SU-DHL-6 (cell line): ENCODE measurements at regions not wholly inside any gene's neighbourhood (a gene's known extent, or its start where the extent isn't known, plus 50 kb on each side); places are given as distances from the start of the nearest gene placed in this dataset.

Experiments used
- H2AFZ ChIP-seq: fragments of 200-600 bp; sonication (generic); 2 replicates; pipeline ENCODE4 v1.6.1; 2014; ENCODE audit warnings: low read depth, mild to moderate bottlenecking, moderate library complexity, mixed read lengths, antibody characterized with exemption, low read length; ENCODE audit not compliant: severe bottlenecking
- H3F3A ChIP-seq: fragments of 200-600 bp; shearing (Covaris generic); 2 replicates; pipeline ENCODE4 v1.6.0; 2016; ENCODE audit warnings: antibody characterized with exemption, mild to moderate bottlenecking; ENCODE audit not compliant: insufficient read depth
- H3K27ac ChIP-seq: fragments of 200-600 bp; sonication (generic); 2 replicates; pipeline ENCODE4 v1.5.1; 2016; ENCODE audit warnings: low read depth, mild to moderate bottlenecking, low read length, moderate library complexity, mixed read lengths
- H3K27me3 ChIP-seq: fragments of 200-600 bp; sonication (generic), shearing (Covaris generic); 2 replicates; pipeline ENCODE4 v1.6.0; 2014; ENCODE audit warnings: mild to moderate bottlenecking, low read length
- H3K36me3 ChIP-seq: fragments of 200-600 bp; sonication (generic); 2 replicates; pipeline ENCODE4 v1.6.1; 2014; ENCODE audit warnings: mild to moderate bottlenecking, low read length, mixed read lengths
- H3K4me2 ChIP-seq: fragments of 300-600, 200-600 bp; shearing (Covaris generic), sonication (generic); 2 replicates; pipeline ENCODE4 v1.6.0; 2014; ENCODE audit warnings: low read length, low read depth, mild to moderate bottlenecking; ENCODE audit not compliant: poor library complexity, severe bottlenecking
- H3K4me3 ChIP-seq: fragments of 200-600 bp; sonication (generic); 2 replicates; pipeline ENCODE4 v1.5.1; 2014; ENCODE audit warnings: antibody characterized with exemption, low read length, mild to moderate bottlenecking, mixed read lengths; ENCODE audit not compliant: insufficient read depth, poor library complexity, severe bottlenecking
- H3K79me2 ChIP-seq: fragments of 200-600 bp; sonication (generic); 2 replicates; pipeline ENCODE4 v1.6.1; 2014; ENCODE audit warnings: mild to moderate bottlenecking, low read length, moderate library complexity; ENCODE audit not compliant: insufficient read depth
- H3K9ac ChIP-seq: fragments of 200-600 bp; sonication (generic); 2 replicates; pipeline ENCODE4 v1.7.0; 2014; ENCODE audit warnings: mild to moderate bottlenecking, low read length
- H3K9me2 ChIP-seq: fragments of 200-600 bp; sonication (generic); replicated peaks from 2 replicates; pipeline ENCODE4 v1.6.1; 2014; ENCODE audit warnings: low read length; ENCODE audit not compliant: insufficient read depth
- H3K9me3 ChIP-seq: fragments of 200-600 bp; sonication (generic); 2 replicates; pipeline ENCODE4 v1.6.1; 2014; ENCODE audit warnings: low read length, mixed read lengths; ENCODE audit not compliant: insufficient read depth
- H4K20me1 ChIP-seq: fragments of 200-600 bp; sonication (generic); 2 replicates; pipeline ENCODE4 v1.6.1; 2014; ENCODE audit warnings: low read depth, mild to moderate bottlenecking, antibody characterized with exemption, low read length, moderate library complexity, mixed read lengths
- EZH2phosphoT487 ChIP-seq: fragments of 200-600 bp; sonication (generic), shearing (Covaris generic); conservative IDR thresholded peaks from 2 replicates; pipeline ENCODE4 v1.6.1; 2018; ENCODE audit warnings: mild to moderate bottlenecking, antibody characterized with exemption, low read length, moderate library complexity, mixed read lengths
- TF ChIP-seq, protein P1 (sequence below): fragments of 200-600 bp; sonication (generic); IDR thresholded peaks from one replicate; pipeline ENCODE4 v1.5.1; 2017; ENCODE audit warnings: antibody characterized with exemption, mild to moderate bottlenecking, low read length, moderate library complexity; ENCODE audit not compliant: insufficient read depth, poor library complexity, severe bottlenecking

- H3K9me3 ChIP-seq = no peaks in the 10 kb centered on the region
- no peak overlapping the region for H3K4me2 ChIP-seq
- H3K9ac ChIP-seq = no peak overlapping the region
- no peaks in the 10 kb centered on the region for H3K79me2 ChIP-seq
- no peaks in the 10 kb centered on the region for H3F3A ChIP-seq
- H3K27ac ChIP-seq = no peak overlapping the region
- H4K20me1 ChIP-seq = no peaks in the 10 kb centered on the region
- H2AFZ ChIP-seq = no peak overlapping the region
- no peaks in the 10 kb centered on the region for H3K9me2 ChIP-seq
- H3K4me3 ChIP-seq = no peak overlapping the region
- no peaks in the 10 kb centered on the region for H3K27me3 ChIP-seq
- TF ChIP-seq EZH2phosphoT487 = no peak
- TF ChIP-seq, protein P1, sequence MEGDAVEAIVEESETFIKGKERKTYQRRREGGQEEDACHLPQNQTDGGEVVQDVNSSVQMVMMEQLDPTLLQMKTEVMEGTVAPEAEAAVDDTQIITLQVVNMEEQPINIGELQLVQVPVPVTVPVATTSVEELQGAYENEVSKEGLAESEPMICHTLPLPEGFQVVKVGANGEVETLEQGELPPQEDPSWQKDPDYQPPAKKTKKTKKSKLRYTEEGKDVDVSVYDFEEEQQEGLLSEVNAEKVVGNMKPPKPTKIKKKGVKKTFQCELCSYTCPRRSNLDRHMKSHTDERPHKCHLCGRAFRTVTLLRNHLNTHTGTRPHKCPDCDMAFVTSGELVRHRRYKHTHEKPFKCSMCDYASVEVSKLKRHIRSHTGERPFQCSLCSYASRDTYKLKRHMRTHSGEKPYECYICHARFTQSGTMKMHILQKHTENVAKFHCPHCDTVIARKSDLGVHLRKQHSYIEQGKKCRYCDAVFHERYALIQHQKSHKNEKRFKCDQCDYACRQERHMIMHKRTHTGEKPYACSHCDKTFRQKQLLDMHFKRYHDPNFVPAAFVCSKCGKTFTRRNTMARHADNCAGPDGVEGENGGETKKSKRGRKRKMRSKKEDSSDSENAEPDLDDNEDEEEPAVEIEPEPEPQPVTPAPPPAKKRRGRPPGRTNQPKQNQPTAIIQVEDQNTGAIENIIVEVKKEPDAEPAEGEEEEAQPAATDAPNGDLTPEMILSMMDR = no peak
- no peaks in the 10 kb centered on the region for H3K36me3 ChIP-seq
These were observed 151.0 kb upstream of the CHST15 start for GRCh38 chr10:124244256-124244877.

GRCh38 chr10:124243702-124244121, 150.3 kb upstream of the CHST15 start:
- Histone ChIP-seq H3K27ac (no peak overlapping the region), H3K9me3 (no peaks in the 10 kb centered on the region), H4K20me1 (no peaks in the 10 kb centered on the region), H3K27me3 (no peaks in the 10 kb centered on the region), H3K79me2 (no peaks in the 10 kb centered on the region), H3K9ac (no peak overlapping the region), H3K4me2 (no peak overlapping the region), H3K4me3 (no peak overlapping the region), H3F3A (no peaks in the 10 kb centered on the region), H2AFZ (no peak overlapping the region), H3K36me3 (no peaks in the 10 kb centered on the region), H3K9me2 (no peaks in the 10 kb centered on the region)
- TF ChIP-seq EZH2phosphoT487 = no peak
- TF ChIP-seq, protein P1 = no peak

DNA sequence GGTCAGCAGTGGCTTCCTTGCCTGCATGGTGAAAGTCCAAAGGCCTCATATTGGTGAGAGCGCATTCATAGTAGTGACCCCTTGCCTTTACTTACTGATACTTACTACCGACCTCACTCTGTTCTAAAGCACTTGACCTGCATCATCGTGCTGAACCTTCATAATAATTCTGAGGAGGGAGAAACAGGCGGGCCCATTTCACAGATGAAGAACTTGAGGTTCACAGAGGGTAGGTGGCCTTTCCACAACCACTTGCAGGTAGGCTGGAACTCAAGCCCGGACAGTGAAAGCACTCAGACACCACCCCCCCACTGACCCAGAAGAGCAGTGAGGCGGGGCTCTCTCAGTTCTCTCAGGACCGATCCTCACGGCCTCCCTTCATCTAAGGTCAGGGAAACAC, 149.4 kb upstream of the CHST15 start:
- no peaks in the 10 kb centered on the region for H3K36me3 ChIP-seq
- H4K20me1 ChIP-seq = no peaks in the 10 kb centered on the region
- H2AFZ ChIP-seq = no peak overlapping the region
- TF ChIP-seq, protein P1 = no peak
- no peak for TF ChIP-seq EZH2phosphoT487
- no peaks in the 10 kb centered on the region for H3K9me3 ChIP-seq
- no peaks in the 10 kb centered on the region for H3K27me3 ChIP-seq
- no peak overlapping the region for H3K4me3 ChIP-seq
- H3F3A ChIP-seq = no peaks in the 10 kb centered on the region
- no peak overlapping the region for H3K9ac ChIP-seq
- H3K9me2 ChIP-seq = no peaks in the 10 kb centered on the region
- H3K4me2 ChIP-seq = no peak overlapping the region
- H3K79me2 ChIP-seq = no peaks in the 10 kb centered on the region
- no peak overlapping the region for H3K27ac ChIP-seq
